Caco-2 (cell line): ENCODE measurements at regions not wholly inside any gene's neighbourhood (a gene's known extent, or its start where the extent isn't known, plus 50 kb on each side); places are given as distances from the start of the nearest gene placed in this dataset.

Experiments used
- BruUV-seq: library from RNA; stranded (reverse); fragments of 400-500 nt; replicated peaks from 2 replicates; lab custom pipeline; 2021; lab: Mats Ljungman, UMichigan
- CTCF ChIA-PET: fragments of 300-600 bp; sonication (Branson Sonifier 250); formaldehyde crosslinking; loops from one replicate; lab custom pipeline; 2022; ENCODE audit warnings: antibody characterized with exemption; lab: Charles Lee
- POLR2A ChIA-PET: fragments of 300-600 bp; sonication (Branson Sonifier 250); formaldehyde crosslinking; loops from one replicate; lab custom pipeline; 2022; ENCODE audit warnings: antibody characterized with exemption; lab: Charles Lee
- DNase-seq, 2 experiments: peaks; one replicate each; pipeline versions ENCODE4 v3.0.0 to v3.0.0-alpha.2; 2020 to 2022
- H3K27me3 ChIP-seq: replicated peaks from 2 replicates; pipeline ENCODE4 v1.6.0; 2011; ENCODE audit warnings: low read length; ENCODE audit not compliant: control insufficient read depth, insufficient read depth
- H3K36me3 ChIP-seq: 2 replicates; pipeline ENCODE4 v1.5.1; 2011; ENCODE audit warnings: low read length; ENCODE audit not compliant: control insufficient read depth, insufficient read depth
- H3K4me1 ChIP-seq: fragments of 250-450 bp; sonication (Bioruptor Pico); 2 replicates; pipeline ENCODE4 v1.5.1; 2020; ENCODE audit warnings: mild to moderate bottlenecking
- H3K4me3 ChIP-seq: 2 replicates; pipeline ENCODE4 v1.5.1; 2011; ENCODE audit warnings: low read depth, mild to moderate bottlenecking, control low read depth, low read length
- H3K9me3 ChIP-seq: fragments of 250-450 bp; sonication (Bioruptor Pico); 2 replicates; pipeline ENCODE4 v1.5.1; 2020; ENCODE audit warnings: mild to moderate bottlenecking, moderate library complexity
- H3K27ac Mint-ChIP-seq: one replicate; pipeline ENCODE4 v1.8.0; 2022; ENCODE audit warnings: mixed read lengths; ENCODE audit not compliant: unreplicated experiment
- H3K27me3 Mint-ChIP-seq: one replicate; pipeline ENCODE4 v1.8.0; 2022; ENCODE audit warnings: mixed read lengths; ENCODE audit not compliant: insufficient read depth, unreplicated experiment
- H3K36me3 Mint-ChIP-seq: one replicate; pipeline ENCODE4 v1.8.0; 2022; ENCODE audit warnings: mild to moderate bottlenecking, mixed read lengths; ENCODE audit not compliant: insufficient read depth, unreplicated experiment
- H3K4me1 Mint-ChIP-seq: one replicate; pipeline ENCODE4 v1.8.0; 2022; ENCODE audit warnings: low read depth, mixed read lengths; ENCODE audit not compliant: unreplicated experiment
- H3K4me3 Mint-ChIP-seq: one replicate; pipeline ENCODE4 v1.8.0; 2022; ENCODE audit warnings: mild to moderate bottlenecking, moderate library complexity, mixed read lengths; ENCODE audit not compliant: unreplicated experiment
- H3K9me3 Mint-ChIP-seq: one replicate; pipeline ENCODE4 v1.8.0; 2022; ENCODE audit warnings: mixed read lengths; ENCODE audit not compliant: unreplicated experiment
- intact Hi-C: fragments of 100-400 bp; cut with micrococcal nuclease; formaldehyde crosslinking; loops from one replicate; pipeline ENCODE4 v1.10.0; 2022; ENCODE audit not compliant: unreplicated experiment
- TF ChIP-seq, protein P1 (sequence below), 2 experiments: fragments of 200-600 bp in 1 of 2; IDR thresholded peaks; 1 replicate in 1 of 2; 2 replicates in 1 of 2; pipeline versions ENCODE4 v1.5.1 to v1.8.0; 2011 to 2022; ENCODE audit warnings: antibody characterized with exemption in 1 of 2, control low read depth in 1 of 2, inconsistent platforms in 1 of 2, low read depth in 1 of 2, low read length in 1 of 2, mild to moderate bottlenecking in 1 of 2, moderate library complexity in 1 of 2; ENCODE audit not compliant: insufficient read depth in 1 of 2, severe bottlenecking in 1 of 2, unreplicated experiment in 1 of 2

DNA sequence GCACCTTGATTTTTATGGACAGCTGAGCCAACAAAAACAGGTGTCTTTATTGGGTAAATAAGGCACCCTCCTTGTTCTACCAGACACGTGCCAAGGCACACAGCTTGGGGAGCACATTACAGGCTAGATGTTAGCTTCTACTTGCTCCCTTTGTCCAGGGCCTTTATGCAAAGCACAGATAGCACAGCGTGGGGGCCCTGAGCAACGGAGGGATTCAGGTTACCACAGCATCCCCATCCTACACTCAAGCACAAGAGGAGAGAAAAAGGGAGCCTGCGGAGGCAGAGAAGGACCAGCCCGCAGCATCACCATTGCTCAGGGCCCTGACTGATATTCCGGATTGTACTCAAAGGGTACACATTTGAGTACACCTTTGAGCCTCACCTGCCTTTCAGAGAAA is 181.7 kb upstream of the KIF2A start:
- no peaks in the 10 kb centered on the region for H3K9me3 ChIP-seq
- H3K36me3 Mint-ChIP-seq = no peaks in the 10 kb centered on the region
- H3K4me3 Mint-ChIP-seq = no peak overlapping the region
- H3K27ac Mint-ChIP-seq = no peak overlapping the region
- no peaks in the 10 kb centered on the region for H3K27me3 ChIP-seq
- peaks cover 23% of the 10 kb centered on the region for H3K27me3 Mint-ChIP-seq
- DNase-seq = no peak
- no peaks in the 10 kb centered on the region for H3K4me1 Mint-ChIP-seq
- no peaks in the 10 kb centered on the region for H3K36me3 ChIP-seq
- intact Hi-C loops = no loop called here
- CTCF ChIA-PET = no interaction called here
- H3K4me3 ChIP-seq = no peak overlapping the region
- H3K9me3 Mint-ChIP-seq = peaks cover 15% of the 10 kb centered on the region
- BruUV-seq = no TSS peak
- POLR2A ChIA-PET = no interaction called here
- no peaks in the 10 kb centered on the region for H3K4me1 ChIP-seq
- TF ChIP-seq, protein P1, sequence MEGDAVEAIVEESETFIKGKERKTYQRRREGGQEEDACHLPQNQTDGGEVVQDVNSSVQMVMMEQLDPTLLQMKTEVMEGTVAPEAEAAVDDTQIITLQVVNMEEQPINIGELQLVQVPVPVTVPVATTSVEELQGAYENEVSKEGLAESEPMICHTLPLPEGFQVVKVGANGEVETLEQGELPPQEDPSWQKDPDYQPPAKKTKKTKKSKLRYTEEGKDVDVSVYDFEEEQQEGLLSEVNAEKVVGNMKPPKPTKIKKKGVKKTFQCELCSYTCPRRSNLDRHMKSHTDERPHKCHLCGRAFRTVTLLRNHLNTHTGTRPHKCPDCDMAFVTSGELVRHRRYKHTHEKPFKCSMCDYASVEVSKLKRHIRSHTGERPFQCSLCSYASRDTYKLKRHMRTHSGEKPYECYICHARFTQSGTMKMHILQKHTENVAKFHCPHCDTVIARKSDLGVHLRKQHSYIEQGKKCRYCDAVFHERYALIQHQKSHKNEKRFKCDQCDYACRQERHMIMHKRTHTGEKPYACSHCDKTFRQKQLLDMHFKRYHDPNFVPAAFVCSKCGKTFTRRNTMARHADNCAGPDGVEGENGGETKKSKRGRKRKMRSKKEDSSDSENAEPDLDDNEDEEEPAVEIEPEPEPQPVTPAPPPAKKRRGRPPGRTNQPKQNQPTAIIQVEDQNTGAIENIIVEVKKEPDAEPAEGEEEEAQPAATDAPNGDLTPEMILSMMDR (IDR thresholded peaks at IDR 0.05; ENCODE audit: insufficient read depth in 1 of 2, low read depth in 1 of 2, low read length in 1 of 2, severe bottlenecking in 1 of 2, unreplicated experiment in 1 of 2) = no peak

DNA sequence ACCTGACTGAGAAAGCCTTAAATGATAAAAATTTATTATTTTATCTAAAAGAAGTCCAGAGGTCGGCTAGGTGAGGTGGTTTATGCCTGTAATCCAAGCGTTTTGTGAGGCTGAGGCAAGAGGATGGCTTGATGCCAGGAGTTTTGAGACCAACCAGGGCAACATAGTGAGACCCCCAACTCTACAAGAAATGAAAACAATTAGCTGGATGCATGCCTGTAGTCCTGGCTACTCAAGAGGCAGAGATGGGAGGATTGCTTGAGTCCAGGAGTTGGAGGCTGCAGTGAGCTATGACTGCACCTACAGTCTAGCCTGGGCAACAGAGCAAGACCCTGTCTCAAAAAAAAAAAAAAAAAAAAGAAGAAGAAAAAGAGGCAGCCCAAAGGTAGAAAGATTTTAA is 179.9 kb upstream of the KIF2A start:
- intact Hi-C loops = no loop called here
- no peak overlapping the region for H3K27ac Mint-ChIP-seq
- Histone ChIP-seq H3K4me1 (no peaks in the 10 kb centered on the region), H3K4me3 (no peak overlapping the region), H3K36me3 (no peaks in the 10 kb centered on the region), H3K27me3 (no peaks in the 10 kb centered on the region), H3K9me3 (no peaks in the 10 kb centered on the region)
- ChIA-PET POLR2A (no interaction called here), CTCF (no interaction called here)
- no peaks in the 10 kb centered on the region for H3K4me1 Mint-ChIP-seq
- no peak for DNase-seq
- H3K36me3 Mint-ChIP-seq = no peaks in the 10 kb centered on the region
- peaks cover 13% of the 10 kb centered on the region for H3K27me3 Mint-ChIP-seq
- BruUV-seq = no TSS peak
- TF ChIP-seq, protein P1 (IDR thresholded peaks at IDR 0.05; ENCODE audit: insufficient read depth in 1 of 2, low read depth in 1 of 2, low read length in 1 of 2, severe bottlenecking in 1 of 2, unreplicated experiment in 1 of 2) = no peak
- H3K4me3 Mint-ChIP-seq = no peak overlapping the region
- H3K9me3 Mint-ChIP-seq = no peaks in the 10 kb centered on the region

DNA sequence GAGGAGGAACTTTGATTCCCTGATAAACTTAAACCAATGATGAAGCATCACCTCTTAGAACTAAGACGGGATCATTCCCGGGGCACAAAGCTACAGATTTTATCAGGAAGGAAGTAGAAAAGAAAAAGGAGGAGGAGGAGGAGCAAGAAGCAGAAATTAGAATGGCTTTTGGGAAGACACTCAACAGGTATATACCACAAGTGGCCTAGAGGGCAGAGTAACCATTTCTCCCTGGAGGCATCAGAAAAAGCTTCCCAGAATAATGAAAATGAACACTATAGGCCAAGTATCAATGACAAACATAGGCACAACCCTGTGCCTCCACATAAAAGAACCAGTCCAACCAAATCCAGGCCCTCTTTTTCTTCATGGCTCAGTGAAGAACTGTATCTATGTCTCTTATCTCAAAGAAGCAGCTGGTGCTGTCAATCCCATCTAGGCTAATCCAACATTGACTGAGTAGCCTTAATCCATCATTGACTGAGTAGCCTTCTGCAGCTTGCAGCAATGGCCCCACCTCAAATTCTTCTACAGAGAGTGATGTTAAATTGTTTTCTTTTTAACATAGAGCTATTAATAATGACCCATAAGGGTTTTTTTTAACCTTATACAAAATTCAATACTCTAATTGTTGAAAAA is 178.8 kb upstream of the KIF2A start:
- intact Hi-C loops = no loop called here
- ChIA-PET POLR2A (no interaction called here), CTCF (no interaction called here)
- Histone ChIP-seq H3K4me1 (no peaks in the 10 kb centered on the region), H3K36me3 (no peaks in the 10 kb centered on the region), H3K27me3 (no peaks in the 10 kb centered on the region), H3K4me3 (no peak overlapping the region), H3K9me3 (no peaks in the 10 kb centered on the region)
- Mint-ChIP-seq H3K9me3 (no peaks in the 10 kb centered on the region), H3K4me3 (no peak overlapping the region), H3K27me3 (peaks cover 13% of the 10 kb centered on the region), H3K4me1 (no peaks in the 10 kb centered on the region), H3K36me3 (no peaks in the 10 kb centered on the region), H3K27ac (no peak overlapping the region)
- no TSS peak for BruUV-seq
- DNase-seq = no peak
- TF ChIP-seq, protein P1 (IDR thresholded peaks at IDR 0.05; ENCODE audit: insufficient read depth in 1 of 2, low read depth in 1 of 2, low read length in 1 of 2, severe bottlenecking in 1 of 2, unreplicated experiment in 1 of 2) = no peak
